Activated CD8-positive, alpha-beta T cell treated with anti-CD3 and anti-CD28 coated beads for 36 hours (primary cell): ENCODE measurements at regions not wholly inside any gene's neighbourhood (a gene's known extent, or its start where the extent isn't known, plus 50 kb on each side); places are given as distances from the start of the nearest gene placed in this dataset.
A peak's percentile ranks its signal among the peaks of the same experiment; 100 is the strongest.

Experiments
- ATAC-seq: fragments of 200-7000 bp; cut with Tn5 transposase; one replicate; pipeline ENCODE4 v1.10.0; 2021; ENCODE audit warnings: mild to moderate bottlenecking, moderate library complexity
- CTCF ChIA-PET: fragments of 350-600 bp; sonication (Branson Sonifier 250); formaldehyde crosslinking; loops from one replicate; lab custom pipeline; 2021; ENCODE audit warnings: antibody characterized with exemption; lab: Charles Lee
- POLR2A ChIA-PET: fragments of 350-600 bp; sonication (Branson Sonifier 250); formaldehyde crosslinking; loops from one replicate; lab custom pipeline; 2021; ENCODE audit warnings: antibody characterized with exemption; lab: Charles Lee
- DNase-seq: peaks from one replicate; pipeline ENCODE4 v3.0.0-alpha.2; 2020
- H3K27ac Mint-ChIP-seq: one replicate; pipeline ENCODE4 v1.8.0; 2021; ENCODE audit warnings: mild to moderate bottlenecking, mixed read lengths
- H3K27me3 Mint-ChIP-seq: one replicate; pipeline ENCODE4 v1.8.0; 2021; ENCODE audit warnings: mixed read lengths
- H3K36me3 Mint-ChIP-seq: one replicate; pipeline ENCODE4 v1.8.0; 2021; ENCODE audit warnings: low read depth, mixed read lengths
- H3K4me1 Mint-ChIP-seq: one replicate; pipeline ENCODE4 v1.8.0; 2021; ENCODE audit warnings: low read depth, mixed read lengths
- H3K4me3 Mint-ChIP-seq: one replicate; pipeline ENCODE4 v1.8.0; 2021; ENCODE audit warnings: mild to moderate bottlenecking, moderate library complexity, mixed read lengths
- H3K9me3 Mint-ChIP-seq: one replicate; pipeline ENCODE4 v1.8.0; 2021; ENCODE audit warnings: mixed read lengths
- CTCF ChIP-seq: fragments of 200-600 bp; IDR thresholded peaks from one replicate; pipeline ENCODE4 v1.8.0; 2022; ENCODE audit warnings: antibody characterized with exemption, mild to moderate bottlenecking
- intact Hi-C: fragments of 100-400 bp; cut with micrococcal nuclease; formaldehyde crosslinking; loops from one replicate; pipeline ENCODE4 v1.10.0; 2022

- no peak for TF ChIP-seq CTCF
- peak; percentile 93 for ATAC-seq
- H3K27me3 Mint-ChIP-seq = peaks cover 2% of the 10 kb centered on the region
These were observed 94.0 kb upstream of the NHSL1 start for GRCh38 chr6:138593124-138593877.

GRCh38 chr6:138593909-138594757 lies 94.8 kb upstream of the NHSL1 start:
- H3K4me1 Mint-ChIP-seq = peaks cover 30% of the 10 kb centered on the region
- CTCF ChIA-PET = interaction anchor here (0.9 to 11.5 kb wide), 3 partner anchors 61 to 170 kb away, joined by 3 to 164 read pairs (median 3); no protein-coding TSS in a partner anchor
- H3K27ac Mint-ChIP-seq = no peak overlapping the region
- H3K27me3 Mint-ChIP-seq = peaks cover 2% of the 10 kb centered on the region
- H3K36me3 Mint-ChIP-seq = no peaks in the 10 kb centered on the region
- no peak for DNase-seq
- POLR2A ChIA-PET = no interaction called here
- H3K4me3 Mint-ChIP-seq = peak overlapping the region; percentile 68
- ATAC-seq = no peak
- H3K9me3 Mint-ChIP-seq = no peaks in the 10 kb centered on the region
- intact Hi-C loops = no loop called here
- TF ChIP-seq CTCF = no peak

More at GRCh38 chr6:138593124-138593877, 94.0 kb upstream of the NHSL1 start:
- no peaks in the 10 kb centered on the region for H3K36me3 Mint-ChIP-seq
- DNase-seq = peak; percentile 71
- peaks cover 33% of the 10 kb centered on the region for H3K4me1 Mint-ChIP-seq
- peak overlapping the region; percentile 80 for H3K27ac Mint-ChIP-seq
- ChIA-PET CTCF (interaction anchor here (0.9 to 11.5 kb wide), 5 partner anchors 62 to 178 kb away, joined by 3 to 164 read pairs (median 3); partner anchors contain the start of gene CCDC28A), POLR2A (no interaction called here)
- H3K4me3 Mint-ChIP-seq = peak overlapping the region; percentile 68
- intact Hi-C loops = no loop called here
- H3K9me3 Mint-ChIP-seq = no peaks in the 10 kb centered on the region

GRCh38 chr6:138594758-138595140 lies 95.5 kb upstream of the NHSL1 start:
- TF ChIP-seq CTCF = no peak
- POLR2A ChIA-PET = no interaction called here
- Mint-ChIP-seq H3K4me1 (peaks cover 30% of the 10 kb centered on the region), H3K36me3 (no peaks in the 10 kb centered on the region), H3K27me3 (peaks cover 2% of the 10 kb centered on the region), H3K9me3 (no peaks in the 10 kb centered on the region), H3K4me3 (no peak overlapping the region), H3K27ac (no peak overlapping the region)
- intact Hi-C loops = no loop called here
- DNase-seq (no peak), ATAC-seq (no peak)
- CTCF ChIA-PET = interaction anchor here (11.5 kb wide), 1 partner anchor 169 kb away, joined by 164 read pairs; no protein-coding TSS in a partner anchor

GRCh38 chr6:138596126-138596525 lies 96.8 kb upstream of the NHSL1 start:
- H3K27ac Mint-ChIP-seq = no peak overlapping the region

More at GRCh38 chr6:138596126-138596525, 96.8 kb upstream of the NHSL1 start:
- CTCF ChIA-PET = interaction anchor here (1.4 to 11.5 kb wide), 2 partner anchors 12 to 168 kb away, joined by 4 to 164 read pairs; no protein-coding TSS in a partner anchor
- H3K36me3 Mint-ChIP-seq = no peaks in the 10 kb centered on the region
- TF ChIP-seq CTCF = no peak
- H3K9me3 Mint-ChIP-seq = no peaks in the 10 kb centered on the region
- POLR2A ChIA-PET = no interaction called here
- H3K27me3 Mint-ChIP-seq = peaks cover 2% of the 10 kb centered on the region
- H3K4me1 Mint-ChIP-seq = peaks cover 26% of the 10 kb centered on the region
- DNase-seq (no peak), ATAC-seq (no peak)
- intact Hi-C loops = no loop called here
- no peak overlapping the region for H3K4me3 Mint-ChIP-seq
